Stomach (tissue), 8 donors: ENCODE measurements at regions not wholly inside any gene's neighbourhood (a gene's known extent, or its start where the extent isn't known, plus 50 kb on each side); places are given as distances from the start of the nearest gene placed in this dataset.

ENCODE experiments used
- DNase-seq, 2 donors: peaks; one replicate each; pipeline versions ENCODE4 v3.0.0 to v3.0.0-alpha.2; 2013 to 2019
- H3K27ac ChIP-seq, 5 donors: fragments of 200-600 bp in 4 of 5; sonication (generic) in 4 of 5; one replicate each; pipeline ENCODE4 v1.5.1; 2013 to 2019; ENCODE audit warnings: mild to moderate bottlenecking in 1 of 5, moderate library complexity in 1 of 5
- H3K27me3 ChIP-seq, 3 donors: fragments of 200-600 bp; sonication (generic); one replicate each; pipeline ENCODE4 v1.5.1; 2017 to 2019; ENCODE audit warnings: mixed run types in 1 of 3
- H3K36me3 ChIP-seq, 4 donors: fragments of 200-600 bp; sonication (generic); 1 replicate in 3 of 4; 2 replicates in 1 of 4; pipeline ENCODE4 v1.5.1; 2016 to 2019
- H3K4me1 ChIP-seq, 4 donors: fragments of 200-600 bp; sonication (generic); one replicate each; pipeline ENCODE4 v1.5.1; 2016 to 2019
- H3K4me3 ChIP-seq, 4 donors: fragments of 200-600 bp; sonication (generic) in 3 of 4; one replicate each; pipeline ENCODE4 v1.5.1; 2016 to 2019; ENCODE audit warnings: mild to moderate bottlenecking in 1 of 4
- H3K9me3 ChIP-seq, 4 donors: fragments of 200-600 bp; sonication (generic); one replicate each; pipeline ENCODE4 v1.5.1; 2016 to 2019
- EP300 ChIP-seq: sonication (generic); formaldehyde crosslinking; IDR thresholded peaks from one replicate; pipeline ENCODE4 v1.6.1; 2017; ENCODE audit warnings: antibody characterized with exemption
- POLR2A ChIP-seq, 4 donors: fragments of 450-650 bp; IDR thresholded peaks; one replicate each; pipeline ENCODE4 v1.6.1; 2016; ENCODE audit warnings: antibody characterized with exemption in 4 of 4, control low read depth in 2 of 4, mild to moderate bottlenecking in 1 of 4, moderate library complexity in 1 of 4
- POLR2AphosphoS5 ChIP-seq, 3 donors: sonication (generic); formaldehyde crosslinking; IDR thresholded peaks; one replicate each; pipeline ENCODE4 v1.6.1; 2016; ENCODE audit warnings: antibody characterized with exemption in 3 of 3
- WGBS, 5 donors: extraction: QIAGEN DNeasy Blood & Tissue Kit in 3 of 5; methylation state at CpG; one replicate each; pipeline versions ENCODE4 v1.1.5 to v1.1.7; 2013 to 2018; 5-methylcytosine and 5-hydroxymethylcytosine counted together
- intact Hi-C: fragments of 100-400 bp; cut with DNase I; formaldehyde crosslinking; loops from one replicate; pipeline ENCODE4 v1.15.1; 2023; ENCODE audit warnings: low total_unique reads
- TF ChIP-seq, protein P1 (sequence below), 7 experiments: fragments of 450-650 bp in 4 of 7; fragments of 200-600 bp in 3 of 7; sonication (generic) in 3 of 7; IDR thresholded peaks; one replicate each; pipeline ENCODE4 v1.5.1; 2016 to 2019; ENCODE audit warnings: antibody characterized with exemption in 7 of 7, control low read depth in 2 of 7, mild to moderate bottlenecking in 1 of 7
- donor health status: healthy with polysubstance abuse.
- donor health status: Bipolar disorder and iron deficiency.
- donor health status: healthy.

DNA sequence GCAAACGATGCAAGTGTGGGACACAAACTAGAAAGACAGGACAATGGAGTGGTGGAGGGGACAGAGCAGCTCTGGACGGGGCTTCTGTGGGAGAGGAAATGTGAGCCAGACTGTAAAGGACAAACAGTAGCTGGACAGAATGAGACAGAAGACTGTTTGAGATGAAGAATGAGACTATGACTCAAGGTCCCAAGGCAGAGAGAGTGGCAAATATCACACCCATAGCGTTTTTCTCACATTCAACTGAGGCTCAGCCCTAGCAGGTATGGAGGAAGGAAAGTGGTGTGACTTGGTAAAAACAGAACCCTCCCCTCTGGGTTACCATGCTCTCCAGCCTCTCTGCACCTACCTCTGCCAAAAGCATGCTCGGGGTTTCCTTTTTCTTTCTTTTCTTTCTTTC, 96.5 kb downstream of the RPL27A start:
- intact Hi-C loops: no loop called here
- no peaks in the 10 kb centered on the region for H3K27me3 ChIP-seq
- no peak overlapping the region for H3K4me3 ChIP-seq
- TF ChIP-seq POLR2AphosphoS5 (IDR thresholded peaks at IDR 0.05): no peak
- peak overlapping the region in 4 of 5 donors; percentile 81 to 86 (median 82) for H3K27ac ChIP-seq
- WGBS, 5 donors: 49 to 64% (median 57%) methylated on average over 4 of the region's 4 CpGs
- H3K4me1 ChIP-seq: peaks cover 33 to 90% (median 69%) of the 10 kb centered on the region in 4 donors
- H3K9me3 ChIP-seq: no peaks in the 10 kb centered on the region
- peak in 1 of 2 donors; percentile 4 for DNase-seq
- H3K36me3 ChIP-seq: peaks cover 0 to 5% (median 0%) of the 10 kb centered on the region in 4 donors

- no peaks in the 10 kb centered on the region for H3K9me3 ChIP-seq
- TF ChIP-seq EP300: no peak
- TF ChIP-seq, protein P1, sequence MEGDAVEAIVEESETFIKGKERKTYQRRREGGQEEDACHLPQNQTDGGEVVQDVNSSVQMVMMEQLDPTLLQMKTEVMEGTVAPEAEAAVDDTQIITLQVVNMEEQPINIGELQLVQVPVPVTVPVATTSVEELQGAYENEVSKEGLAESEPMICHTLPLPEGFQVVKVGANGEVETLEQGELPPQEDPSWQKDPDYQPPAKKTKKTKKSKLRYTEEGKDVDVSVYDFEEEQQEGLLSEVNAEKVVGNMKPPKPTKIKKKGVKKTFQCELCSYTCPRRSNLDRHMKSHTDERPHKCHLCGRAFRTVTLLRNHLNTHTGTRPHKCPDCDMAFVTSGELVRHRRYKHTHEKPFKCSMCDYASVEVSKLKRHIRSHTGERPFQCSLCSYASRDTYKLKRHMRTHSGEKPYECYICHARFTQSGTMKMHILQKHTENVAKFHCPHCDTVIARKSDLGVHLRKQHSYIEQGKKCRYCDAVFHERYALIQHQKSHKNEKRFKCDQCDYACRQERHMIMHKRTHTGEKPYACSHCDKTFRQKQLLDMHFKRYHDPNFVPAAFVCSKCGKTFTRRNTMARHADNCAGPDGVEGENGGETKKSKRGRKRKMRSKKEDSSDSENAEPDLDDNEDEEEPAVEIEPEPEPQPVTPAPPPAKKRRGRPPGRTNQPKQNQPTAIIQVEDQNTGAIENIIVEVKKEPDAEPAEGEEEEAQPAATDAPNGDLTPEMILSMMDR (IDR thresholded peaks at IDR 0.05): no peak
- TF ChIP-seq POLR2AphosphoS5 (IDR thresholded peaks at IDR 0.05): no peak
- TF ChIP-seq POLR2A (IDR thresholded peaks at IDR 0.05): no peak
- H3K36me3 ChIP-seq: peaks cover 0 to 5% (median 0%) of the 10 kb centered on the region in 4 donors
- peaks cover 33 to 90% (median 68%) of the 10 kb centered on the region in 4 donors for H3K4me1 ChIP-seq
- intact Hi-C loops: no loop called here
- no peaks in the 10 kb centered on the region for H3K27me3 ChIP-seq
- peak in 1 of 2 donors; percentile 10 for DNase-seq
- H3K27ac ChIP-seq: peak overlapping the region in 3 of 5 donors; percentile 48 to 86 (median 82)
- no peak overlapping the region for H3K4me3 ChIP-seq
- WGBS, 5 donors: 83 to 93% (median 84%) methylated on average over 10 of the region's 10 CpGs
Measured at GRCh38 chr11:8779732-8780131, 97.1 kb downstream of the RPL27A start.

- no peaks in the 10 kb centered on the region for H3K27me3 ChIP-seq
- no peak overlapping the region for H3K4me3 ChIP-seq
- H3K27ac ChIP-seq: peak overlapping the region in 4 of 5 donors; percentile 24 to 75 (median 52)
- H3K9me3 ChIP-seq: no peaks in the 10 kb centered on the region
- intact Hi-C loops: no loop called here
- H3K36me3 ChIP-seq: peaks cover 0 to 1% (median 0%) of the 10 kb centered on the region in 4 donors
- TF ChIP-seq, protein P1 (IDR thresholded peaks at IDR 0.05): no peak
- no peak for TF ChIP-seq POLR2AphosphoS5 (IDR thresholded peaks at IDR 0.05)
- TF ChIP-seq POLR2A (IDR thresholded peaks at IDR 0.05): no peak
- TF ChIP-seq EP300: no peak
- DNase-seq: no peak
- WGBS, 5 donors: 44 to 62% (median 54%) methylated on average over 6 of the region's 6 CpGs
- H3K4me1 ChIP-seq: peaks cover 14 to 91% (median 66%) of the 10 kb centered on the region in 4 donors
Measured at GRCh38 chr11:8784954-8785353, 102.4 kb downstream of the RPL27A start.

GRCh38 chr11:8785457-8785856, 102.9 kb downstream of the RPL27A start:
- 57 to 79% (median 69%) methylated on average over 3 of the region's 3 CpGs for WGBS, 5 donors
- Histone ChIP-seq H3K36me3 (no peaks in the 10 kb centered on the region), H3K4me1 (peaks cover 19 to 91% (median 67%) of the 10 kb centered on the region in 4 donors), H3K27ac (peak overlapping the region in 4 of 5 donors; percentile 24 to 75 (median 52)), H3K9me3 (no peaks in the 10 kb centered on the region), H3K4me3 (no peak overlapping the region), H3K27me3 (no peaks in the 10 kb centered on the region)
- DNase-seq: no peak
- intact Hi-C loops: no loop called here
- TF ChIP-seq EP300 (no peak), POLR2A (IDR thresholded peaks at IDR 0.05) (no peak), POLR2AphosphoS5 (IDR thresholded peaks at IDR 0.05) (no peak)
- TF ChIP-seq, protein P1 (IDR thresholded peaks at IDR 0.05): no peak

DNA sequence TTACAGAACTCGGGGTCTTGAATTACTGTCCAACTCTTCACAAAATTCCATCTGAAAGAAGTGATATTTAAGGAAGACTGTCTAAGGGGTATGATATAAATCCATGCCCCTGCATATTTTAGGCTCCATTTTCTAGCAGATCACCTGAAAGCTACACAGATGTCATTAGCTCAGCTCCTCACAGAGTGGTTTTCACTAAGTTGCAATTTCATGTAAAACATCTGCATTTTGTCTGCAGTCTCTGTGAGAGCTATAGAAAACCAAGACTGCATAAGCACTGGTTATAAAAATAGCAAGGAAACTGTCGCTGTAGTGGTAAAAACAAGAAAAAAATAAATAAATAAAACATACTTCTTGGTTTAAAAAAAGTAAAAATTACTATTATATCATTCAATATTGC, 103.4 kb downstream of the RPL27A start:
- no peaks in the 10 kb centered on the region for H3K9me3 ChIP-seq
- 78 to 92% (median 86%) methylated on average over 2 of the region's 2 CpGs for WGBS, 5 donors
- H3K4me1 ChIP-seq: peaks cover 25 to 91% (median 67%) of the 10 kb centered on the region in 4 donors
- TF ChIP-seq EP300 (no peak), POLR2A (IDR thresholded peaks at IDR 0.05) (no peak), POLR2AphosphoS5 (IDR thresholded peaks at IDR 0.05) (no peak)
- TF ChIP-seq, protein P1 (IDR thresholded peaks at IDR 0.05): no peak
- no peak for DNase-seq
- peak overlapping the region in 3 of 5 donors; percentile 44 to 75 (median 59) for H3K27ac ChIP-seq
- intact Hi-C loops: no loop called here
- no peaks in the 10 kb centered on the region for H3K36me3 ChIP-seq
- no peak overlapping the region for H3K4me3 ChIP-seq
- no peaks in the 10 kb centered on the region for H3K27me3 ChIP-seq
